Prostate gland (tissue), 2 donors: ENCODE measurements at regions not wholly inside any gene's neighbourhood (a gene's known extent, or its start where the extent isn't known, plus 50 kb on each side); places are given as distances from the start of the nearest gene placed in this dataset.

Experiments used
- DNase-seq: peaks from one replicate; pipeline ENCODE4 v3.0.0-alpha.2; 2019; ENCODE audit warnings: low spot score
- H3K27ac ChIP-seq, 2 donors: fragments of 200-600 bp; sonication (generic); 2 replicates each; pipeline ENCODE4 v1.5.1; 2017 to 2019
- H3K27me3 ChIP-seq: fragments of 200-600 bp; sonication (generic); replicated peaks from 2 replicates; pipeline ENCODE4 v1.5.1; 2019; ENCODE audit not compliant: insufficient read depth
- H3K36me3 ChIP-seq, 2 donors: fragments of 200-600 bp; sonication (generic); 1 replicate in 1 of 2; 2 replicates in 1 of 2; pipeline versions ENCODE4 v1.5.1 to v1.8.1; 2017 to 2019
- H3K4me1 ChIP-seq: fragments of 200-600 bp; sonication (generic); replicated peaks from 2 replicates; pipeline ENCODE4 v1.5.1; 2019
- H3K4me3 ChIP-seq, 2 donors: fragments of 200-600 bp; sonication (generic); 2 replicates each; pipeline ENCODE4 v1.5.1; 2017 to 2019
- H3K9me3 ChIP-seq: fragments of 200-600 bp; sonication (generic); 2 replicates; pipeline ENCODE4 v1.5.1; 2017
- POLR2A ChIP-seq: fragments of 450-650 bp; IDR thresholded peaks from one replicate; pipeline ENCODE4 v1.6.1; 2016; ENCODE audit warnings: antibody characterized with exemption, mild to moderate bottlenecking
- POLR2AphosphoS5 ChIP-seq: sonication (generic); formaldehyde crosslinking; IDR thresholded peaks from one replicate; pipeline ENCODE4 v1.6.1; 2017; ENCODE audit warnings: antibody characterized with exemption
- WGBS: methylation state at CpG from one replicate; pipeline ENCODE4 v1.1.5; 2018; 5-methylcytosine and 5-hydroxymethylcytosine counted together
- intact Hi-C: fragments of 100-400 bp; cut with DNase I; formaldehyde crosslinking; loops from one replicate; pipeline ENCODE4 v1.14.2; 2022
- TF ChIP-seq, protein P1 (sequence below), 4 experiments: fragments of 200-600 bp in 2 of 4; fragments of 450-650 bp in 2 of 4; sonication (generic) in 2 of 4; IDR thresholded peaks; 1 replicate in 3 of 4; 2 replicates in 1 of 4; pipeline ENCODE4 v1.5.1; 2016 to 2019; ENCODE audit warnings: antibody characterized with exemption in 4 of 4, mild to moderate bottlenecking in 2 of 4, moderate library complexity in 2 of 4

GRCh38 chr12:90205165-90205564 lies 496.5 kb upstream of the ATP2B1 start:
- no peaks in the 10 kb centered on the region for H3K4me1 ChIP-seq
- 94% methylated on average over 2 of the region's 2 CpGs for WGBS
- H3K9me3 ChIP-seq = no peaks in the 10 kb centered on the region
- no peaks in the 10 kb centered on the region for H3K36me3 ChIP-seq
- DNase-seq = no peak
- no peaks in the 10 kb centered on the region for H3K27me3 ChIP-seq
- TF ChIP-seq, protein P1, sequence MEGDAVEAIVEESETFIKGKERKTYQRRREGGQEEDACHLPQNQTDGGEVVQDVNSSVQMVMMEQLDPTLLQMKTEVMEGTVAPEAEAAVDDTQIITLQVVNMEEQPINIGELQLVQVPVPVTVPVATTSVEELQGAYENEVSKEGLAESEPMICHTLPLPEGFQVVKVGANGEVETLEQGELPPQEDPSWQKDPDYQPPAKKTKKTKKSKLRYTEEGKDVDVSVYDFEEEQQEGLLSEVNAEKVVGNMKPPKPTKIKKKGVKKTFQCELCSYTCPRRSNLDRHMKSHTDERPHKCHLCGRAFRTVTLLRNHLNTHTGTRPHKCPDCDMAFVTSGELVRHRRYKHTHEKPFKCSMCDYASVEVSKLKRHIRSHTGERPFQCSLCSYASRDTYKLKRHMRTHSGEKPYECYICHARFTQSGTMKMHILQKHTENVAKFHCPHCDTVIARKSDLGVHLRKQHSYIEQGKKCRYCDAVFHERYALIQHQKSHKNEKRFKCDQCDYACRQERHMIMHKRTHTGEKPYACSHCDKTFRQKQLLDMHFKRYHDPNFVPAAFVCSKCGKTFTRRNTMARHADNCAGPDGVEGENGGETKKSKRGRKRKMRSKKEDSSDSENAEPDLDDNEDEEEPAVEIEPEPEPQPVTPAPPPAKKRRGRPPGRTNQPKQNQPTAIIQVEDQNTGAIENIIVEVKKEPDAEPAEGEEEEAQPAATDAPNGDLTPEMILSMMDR (IDR thresholded peaks at IDR 0.05) = no peak
- TF ChIP-seq POLR2A = no peak
- no peak for TF ChIP-seq POLR2AphosphoS5
- intact Hi-C loops = no loop called here
- H3K4me3 ChIP-seq = no peak overlapping the region
- no peak overlapping the region for H3K27ac ChIP-seq

GRCh38 chr12:90203556-90203955 lies 494.9 kb upstream of the ATP2B1 start:
- 95% methylated on average over 1 of the region's 1 CpG for WGBS

GRCh38 chr12:90199006-90199405 lies 490.4 kb upstream of the ATP2B1 start:
- Histone ChIP-seq H3K27me3 (no peaks in the 10 kb centered on the region), H3K27ac (no peak overlapping the region), H3K4me1 (no peaks in the 10 kb centered on the region), H3K4me3 (no peak overlapping the region), H3K9me3 (no peaks in the 10 kb centered on the region), H3K36me3 (no peaks in the 10 kb centered on the region)
- TF ChIP-seq, protein P1 (IDR thresholded peaks at IDR 0.05) = no peak
- TF ChIP-seq POLR2A (no peak), POLR2AphosphoS5 (no peak)
- intact Hi-C loops = no loop called here
- 46% methylated on average over 1 of the region's 1 CpG for WGBS
- no peak for DNase-seq

More at GRCh38 chr12:90203556-90203955, 494.9 kb upstream of the ATP2B1 start:
- H3K27ac ChIP-seq = no peak overlapping the region
- H3K9me3 ChIP-seq = no peaks in the 10 kb centered on the region
- no peaks in the 10 kb centered on the region for H3K4me1 ChIP-seq
- no peak for DNase-seq
- H3K4me3 ChIP-seq = no peak overlapping the region
- intact Hi-C loops = no loop called here
- H3K27me3 ChIP-seq = no peaks in the 10 kb centered on the region
- H3K36me3 ChIP-seq = no peaks in the 10 kb centered on the region
- TF ChIP-seq, protein P1 (IDR thresholded peaks at IDR 0.05) = no peak
- no peak for TF ChIP-seq POLR2A
- no peak for TF ChIP-seq POLR2AphosphoS5

GRCh38 chr12:90193500-90193899 lies 484.9 kb upstream of the ATP2B1 start:
- DNase-seq = no peak
- 57% methylated on average over 3 of the region's 3 CpGs for WGBS
- TF ChIP-seq POLR2AphosphoS5 (no peak), POLR2A (no peak)
- TF ChIP-seq, protein P1 (IDR thresholded peaks at IDR 0.05) = no peak

GRCh38 chr12:90188857-90189256 lies 480.2 kb upstream of the ATP2B1 start:
- H3K4me3 ChIP-seq = no peak overlapping the region
- H3K9me3 ChIP-seq = no peaks in the 10 kb centered on the region
- TF ChIP-seq, protein P1 (IDR thresholded peaks at IDR 0.05) = no peak
- TF ChIP-seq POLR2AphosphoS5 (no peak), POLR2A (no peak)
- WGBS = 49% methylated on average over 2 of the region's 2 CpGs
- H3K4me1 ChIP-seq = no peaks in the 10 kb centered on the region
- intact Hi-C loops = no loop called here
- no peaks in the 10 kb centered on the region for H3K36me3 ChIP-seq
- no peak overlapping the region for H3K27ac ChIP-seq
- no peaks in the 10 kb centered on the region for H3K27me3 ChIP-seq
- no peak for DNase-seq

More at GRCh38 chr12:90193500-90193899, 484.9 kb upstream of the ATP2B1 start:
- Histone ChIP-seq H3K36me3 (no peaks in the 10 kb centered on the region), H3K27me3 (no peaks in the 10 kb centered on the region), H3K4me1 (no peaks in the 10 kb centered on the region), H3K4me3 (no peak overlapping the region), H3K27ac (no peak overlapping the region), H3K9me3 (no peaks in the 10 kb centered on the region)
- intact Hi-C loops = no loop called here
